Erythroblast (primary cell): ENCODE measurements at regions not wholly inside any gene's neighbourhood (a gene's known extent, or its start where the extent isn't known, plus 50 kb on each side); places are given as distances from the start of the nearest gene placed in this dataset.

Experiments used
- GATA1 ChIP-seq: IDR thresholded peaks from 2 replicates; pipeline ENCODE4 v1.6.1; 2011; ENCODE audit warnings: low read depth, mild to moderate bottlenecking, control low read depth, low read length, moderate library complexity
- POLR2A ChIP-seq: IDR thresholded peaks from 2 replicates; pipeline ENCODE4 v1.6.1; 2011; ENCODE audit warnings: mild to moderate bottlenecking, low read length

DNA sequence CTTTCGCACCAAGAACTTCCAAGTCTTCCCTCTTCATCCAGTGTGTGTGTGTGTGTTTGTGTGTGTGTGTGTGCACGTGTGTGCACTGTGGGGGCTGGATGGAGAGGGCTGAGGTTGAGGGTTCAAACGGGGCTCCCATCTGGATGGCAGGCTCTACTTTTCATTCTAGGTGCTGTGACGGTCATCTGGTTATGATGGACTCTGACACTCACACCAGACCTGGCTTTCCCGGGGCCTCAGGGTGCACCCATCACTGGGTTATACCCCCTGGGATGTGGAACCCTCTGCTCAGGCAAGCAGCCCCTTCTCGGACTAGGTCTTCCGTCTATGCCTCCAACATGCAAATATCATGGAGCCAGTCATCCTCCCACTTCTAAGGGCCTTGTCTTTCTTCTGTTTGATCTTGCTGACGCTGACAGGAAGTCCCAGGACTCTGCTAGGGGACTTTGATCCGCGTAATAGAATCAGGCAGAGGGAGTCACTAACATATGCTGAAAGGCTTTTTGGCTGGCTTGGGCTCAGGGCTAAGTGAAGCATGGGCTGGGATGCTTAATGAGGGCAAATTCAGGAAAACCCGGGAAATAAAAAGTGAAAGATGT, 313.6 kb downstream of the CDC5L start:
- TF ChIP-seq POLR2A (no peak), GATA1 (no peak)
